Vagina (tissue), 2 donors: ENCODE measurements at regions not wholly inside any gene's neighbourhood (a gene's known extent, or its start where the extent isn't known, plus 50 kb on each side); places are given as distances from the start of the nearest gene placed in this dataset.

Experiments used
- POLR2A ChIP-seq, 2 donors: fragments of 450-650 bp; IDR thresholded peaks; one replicate each; pipeline ENCODE4 v1.6.1; 2017; ENCODE audit warnings: antibody characterized with exemption in 2 of 2, mild to moderate bottlenecking in 2 of 2, moderate library complexity in 2 of 2
- TF ChIP-seq, protein P1 (sequence below), 3 experiments: fragments of 450-650 bp in 2 of 3; fragments of 200-600 bp in 1 of 3; sonication (generic) in 1 of 3; IDR thresholded peaks; one replicate each; pipeline ENCODE4 v1.5.1; 2017 to 2019; ENCODE audit warnings: antibody characterized with exemption in 3 of 3, mild to moderate bottlenecking in 2 of 3, moderate library complexity in 2 of 3

GRCh38 chr5:106392766-106393165 is 1278.0 kb downstream of the EFNA5 start:
- TF ChIP-seq POLR2A (IDR thresholded peaks at IDR 0.05): no peak
- TF ChIP-seq, protein P1, sequence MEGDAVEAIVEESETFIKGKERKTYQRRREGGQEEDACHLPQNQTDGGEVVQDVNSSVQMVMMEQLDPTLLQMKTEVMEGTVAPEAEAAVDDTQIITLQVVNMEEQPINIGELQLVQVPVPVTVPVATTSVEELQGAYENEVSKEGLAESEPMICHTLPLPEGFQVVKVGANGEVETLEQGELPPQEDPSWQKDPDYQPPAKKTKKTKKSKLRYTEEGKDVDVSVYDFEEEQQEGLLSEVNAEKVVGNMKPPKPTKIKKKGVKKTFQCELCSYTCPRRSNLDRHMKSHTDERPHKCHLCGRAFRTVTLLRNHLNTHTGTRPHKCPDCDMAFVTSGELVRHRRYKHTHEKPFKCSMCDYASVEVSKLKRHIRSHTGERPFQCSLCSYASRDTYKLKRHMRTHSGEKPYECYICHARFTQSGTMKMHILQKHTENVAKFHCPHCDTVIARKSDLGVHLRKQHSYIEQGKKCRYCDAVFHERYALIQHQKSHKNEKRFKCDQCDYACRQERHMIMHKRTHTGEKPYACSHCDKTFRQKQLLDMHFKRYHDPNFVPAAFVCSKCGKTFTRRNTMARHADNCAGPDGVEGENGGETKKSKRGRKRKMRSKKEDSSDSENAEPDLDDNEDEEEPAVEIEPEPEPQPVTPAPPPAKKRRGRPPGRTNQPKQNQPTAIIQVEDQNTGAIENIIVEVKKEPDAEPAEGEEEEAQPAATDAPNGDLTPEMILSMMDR (IDR thresholded peaks at IDR 0.05): no peak
